Stimulated activated CD4-positive, alpha-beta T cell treated with anti-CD3 and anti-CD28 coated beads, Interleukin-1b, Interleukin-23, amount 100 ng/mL, for 4 hours (primary cell): ENCODE measurements at regions not wholly inside any gene's neighbourhood (a gene's known extent, or its start where the extent isn't known, plus 50 kb on each side); places are given as distances from the start of the nearest gene placed in this dataset.
"Not testable (repeated sequence)": the region's sequence is repeated elsewhere in the genome, so short reads cannot be mapped to it uniquely, and the experiment has no call there.

Source experiments
- DNase-seq, 2 donors: peaks; one replicate each; pipeline ENCODE4 v3.0.0-alpha.2; 2020; ENCODE audit warnings: low read depth in 2 of 2

GRCh38 chr17:72556944-72557826 lies 436.4 kb downstream of the SOX9 start:
- DNase-seq: peak; percentile 28 to 33

- no peak for DNase-seq
Measured at GRCh38 chr17:72558971-72559476, 438.2 kb downstream of the SOX9 start.

GRCh38 chr17:72560303-72561247 lies 439.8 kb downstream of the SOX9 start:
- DNase-seq: peak in 1 of 2 donors; percentile 16

- no peak for DNase-seq
Measured at GRCh38 chr17:72561266-72561665, 440.4 kb downstream of the SOX9 start.

- no peak for DNase-seq
Measured at GRCh38 chr17:72561680-72562079, 440.9 kb downstream of the SOX9 start.

- DNase-seq: no peak
Measured at GRCh38 chr17:72562615-72563188, 441.9 kb downstream of the SOX9 start.

GRCh38 chr17:72563952-72564351 lies 443.1 kb downstream of the SOX9 start:
- no peak for DNase-seq

GRCh38 chr17:72565006-72565405 lies 444.2 kb downstream of the SOX9 start:
- DNase-seq: no peak

GRCh38 chr17:72565758-72566157 lies 444.9 kb downstream of the SOX9 start:
- no peak for DNase-seq

GRCh38 chr17:72566671-72567484 lies 446.1 kb downstream of the SOX9 start:
- no peak for DNase-seq

- DNase-seq: no peak
Measured at GRCh38 chr17:72567774-72568173, 447.0 kb downstream of the SOX9 start.

- no peak for DNase-seq
Measured at GRCh38 chr17:72569148-72569946, 448.5 kb downstream of the SOX9 start.

- no peak for DNase-seq
Measured at GRCh38 chr17:72571813-72572396, 451.1 kb downstream of the SOX9 start.

- no peak for DNase-seq
Measured at GRCh38 chr17:72572604-72573491, 452.0 kb downstream of the SOX9 start.

- not testable (repeated sequence) for DNase-seq
Measured at GRCh38 chr17:72573492-72573801, 452.6 kb downstream of the SOX9 start.

- no peak for DNase-seq
Measured at GRCh38 chr17:72574675-72575510, 454.1 kb downstream of the SOX9 start.

GRCh38 chr17:72575542-72576233 lies 454.9 kb downstream of the SOX9 start:
- DNase-seq: no peak
